GM12878 (cell line): ENCODE measurements at regions not wholly inside any gene's neighbourhood (a gene's known extent, or its start where the extent isn't known, plus 50 kb on each side); places are given as distances from the start of the nearest gene placed in this dataset.

Source experiments
- ATAC-seq: fragments of 200-7000 bp; cut with Tn5 transposase; 3 replicates; pipeline ENCODE4 v1.9.1; 2020; ENCODE audit warnings: mild to moderate bottlenecking, moderate library complexity
- BruUV-seq: library from RNA; stranded (reverse); fragments of 400-500 nt; replicated peaks from 2 replicates; lab custom pipeline; 2021; lab: Mats Ljungman, UMichigan
- CTCF ChIA-PET: fragments of 300-600 bp; sonication (Branson Sonifier 250); formaldehyde crosslinking; extraction: SDS; loops from one replicate; lab custom pipeline; 2021; ENCODE audit warnings: inconsistent platforms; lab: Yijun Ruan, JAX
- POLR2A ChIA-PET: fragments of 350-600 bp; formaldehyde crosslinking; extraction: SDS; loops from one replicate; lab custom pipeline; 2021; ENCODE audit warnings: inconsistent platforms; lab: Charles Lee
- RAD21 ChIA-PET: fragments of 300-600 bp; sonication (Branson Sonifier 250); formaldehyde crosslinking; loops from one replicate; lab custom pipeline; 2023; ENCODE audit warnings: antibody characterized with exemption; ENCODE audit not compliant: unreplicated experiment; lab: Charles Lee
- SMC1A ChIA-PET: fragments of 300-600 bp; sonication (Branson Sonifier 250); formaldehyde crosslinking; loops from one replicate; lab custom pipeline; 2023; ENCODE audit not compliant: unreplicated experiment, uncharacterized antibody; lab: Charles Lee
- DNase-seq: peaks from one replicate; pipeline ENCODE4 v3.0.0-alpha.2; 2011; ENCODE audit warnings: low read depth, low spot score
- FAIRE-seq: peaks from 3 replicates; lab custom pipeline; 2011; peaks lifted over from hg19 to GRCh38; lab: Jason Lieb, UNC
- H2AFZ ChIP-seq: 2 replicates; pipeline ENCODE4 v1.6.0; 2011; ENCODE audit warnings: low read depth, low read length, control low read depth; ENCODE audit not compliant: control insufficient read depth
- H3K27ac ChIP-seq: 2 replicates; pipeline ENCODE4 v1.5.1; 2011; ENCODE audit warnings: control low read depth; ENCODE audit not compliant: control insufficient read depth, insufficient read depth
- H3K27me3 ChIP-seq, 2 experiments: replicated peaks in 1 of 2; 2 replicates each; pipeline versions ENCODE4 v1.6.0 to v1.6.1; 2011; ENCODE audit warnings: low read length in 1 of 2; ENCODE audit not compliant: control insufficient read depth in 2 of 2, insufficient read depth in 2 of 2
- H3K36me3 ChIP-seq, 2 experiments: 2 replicates each; pipeline ENCODE4 v1.5.1; 2011; ENCODE audit warnings: low read length in 1 of 2; ENCODE audit not compliant: control insufficient read depth in 2 of 2, insufficient read depth in 2 of 2
- H3K4me1 ChIP-seq: 2 replicates; pipeline ENCODE4 v1.6.1; 2011; ENCODE audit warnings: mild to moderate bottlenecking, low read length, moderate library complexity, mixed read lengths; ENCODE audit not compliant: control insufficient read depth, insufficient read depth
- H3K4me2 ChIP-seq: 2 replicates; pipeline ENCODE4 v1.6.0; 2011; ENCODE audit warnings: control low read depth; ENCODE audit not compliant: control insufficient read depth, insufficient read depth
- H3K4me3 ChIP-seq: fragments of 200-600 bp; sonication (generic); 2 replicates; pipeline ENCODE4 v1.5.1; 2016
- H3K79me2 ChIP-seq: 2 replicates; pipeline ENCODE4 v1.6.0; 2011; ENCODE audit warnings: low read length; ENCODE audit not compliant: control insufficient read depth, insufficient read depth
- H3K9ac ChIP-seq: 2 replicates; pipeline ENCODE4 v1.8.0; 2011; ENCODE audit warnings: low read length, control low read depth, mixed read lengths; ENCODE audit not compliant: control insufficient read depth, insufficient read depth
- H3K9me3 ChIP-seq: replicated peaks from 3 replicates; pipeline ENCODE4 v1.5.1; 2011; ENCODE audit warnings: mild to moderate bottlenecking, low read length; ENCODE audit not compliant: control insufficient read depth, insufficient read depth
- H4K20me1 ChIP-seq: 2 replicates; pipeline ENCODE4 v1.6.0; 2011; ENCODE audit not compliant: control insufficient read depth, insufficient read depth
- BCLAF1 ChIP-seq: fragments of 450-650 bp; IDR thresholded peaks from 2 replicates; pipeline ENCODE4 v1.6.1; 2017; ENCODE audit warnings: antibody characterized with exemption, mild to moderate bottlenecking, moderate library complexity
- HCFC1 ChIP-seq: fragments of 150-350 bp; IDR thresholded peaks from 2 replicates; pipeline ENCODE4 v1.6.1; 2014; ENCODE audit warnings: low read length
- IKZF1 ChIP-seq: fragments of 450-650 bp; conservative IDR thresholded peaks from 2 replicates; pipeline ENCODE4 v1.6.1; 2017; ENCODE audit warnings: antibody characterized with exemption, mild to moderate bottlenecking
- NR2F1 ChIP-seq: fragments of 450-650 bp; conservative IDR thresholded peaks from 2 replicates; pipeline ENCODE4 v1.6.1; 2017; ENCODE audit warnings: mild to moderate bottlenecking
- RFX5 ChIP-seq: IDR thresholded peaks from 2 replicates; pipeline ENCODE4 v1.6.1; 2011; ENCODE audit warnings: low read depth, low read length, improper control_type of control experiment
- SMAD1 ChIP-seq: fragments of 450-650 bp; IDR thresholded peaks from 2 replicates; pipeline ENCODE4 v1.6.1; 2018; ENCODE audit warnings: mild to moderate bottlenecking, low read depth; ENCODE audit not compliant: partially characterized antibody
- TAF1 ChIP-seq: IDR thresholded peaks from 2 replicates; pipeline ENCODE4 v1.6.1; 2011; ENCODE audit warnings: mild to moderate bottlenecking, low read depth, low read length, borderline replicate concordance
- ZNF207 ChIP-seq: fragments of 450-650 bp; IDR thresholded peaks from 2 replicates; pipeline ENCODE4 v1.6.1; 2014; ENCODE audit warnings: antibody characterized with exemption, mild to moderate bottlenecking, borderline replicate concordance
- ZNF622 ChIP-seq: fragments of 450-650 bp; IDR thresholded peaks from 2 replicates; pipeline ENCODE4 v1.6.1; 2017; ENCODE audit warnings: mild to moderate bottlenecking, inconsistent platforms
- WGBS: methylation state at CpG from one replicate; pipeline ENCODE4 v1.1.6; 2016; ENCODE audit warnings: low lambda C conversion rate; ENCODE audit not compliant: insufficient replicate concordance, insufficient coverage; ENCODE audit errors: missing lambda C conversion rate; 5-methylcytosine and 5-hydroxymethylcytosine counted together
- in situ Hi-C: fragments of 300-500 bp; cut with MboI; formaldehyde crosslinking; loops from 9 replicates; pipeline ENCODE4 v1.14.3; 2018; ENCODE audit warnings: mixed read lengths
- intact Hi-C: fragments of 100-400 bp; cut with micrococcal nuclease; formaldehyde crosslinking; loops from one replicate; pipeline ENCODE4 v1.14.2; 2022; ENCODE audit not compliant: unreplicated experiment
- TF ChIP-seq, protein P1 (sequence below): IDR thresholded peaks from 2 replicates; pipeline ENCODE4 v1.6.1; 2012; ENCODE audit warnings: improper control_type of control experiment, low read depth, low read length; ENCODE audit not compliant: insufficient replicate concordance

DNA sequence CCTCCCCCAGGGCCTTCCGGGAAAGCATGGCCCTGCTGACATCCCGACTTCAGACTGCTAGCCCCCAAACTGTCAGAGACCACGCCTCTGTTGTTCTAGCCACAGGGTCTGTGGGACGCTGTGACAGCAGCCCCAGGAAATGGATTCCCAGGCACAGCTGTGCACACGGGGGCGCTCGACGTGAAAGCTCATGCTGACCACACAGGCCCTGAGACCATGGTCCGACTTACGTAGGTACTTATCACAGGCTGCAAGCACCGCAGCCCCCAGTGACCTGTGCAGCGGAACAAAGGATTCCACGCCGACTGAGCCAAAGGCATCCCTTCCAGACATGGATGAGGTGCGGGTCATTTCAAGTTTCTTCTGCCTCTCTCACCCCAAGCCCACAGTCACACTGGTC is 150.6 kb downstream of the CTTN start:
- Histone ChIP-seq H2AFZ (no peak overlapping the region), H3K79me2 (no peaks in the 10 kb centered on the region), H3K27ac (no peak overlapping the region), H4K20me1 (no peaks in the 10 kb centered on the region), H3K4me2 (no peak overlapping the region), H3K4me3 (no peak overlapping the region), H3K4me1 (no peaks in the 10 kb centered on the region), H3K36me3 (no peaks in the 10 kb centered on the region), H3K9ac (no peak overlapping the region), H3K9me3 (no peaks in the 10 kb centered on the region), H3K27me3 (no peaks in the 10 kb centered on the region; a peak in 1 of 4 replicates)
- in situ Hi-C loops (no loop called here), intact Hi-C loops (no loop called here)
- no TSS peak for BruUV-seq
- 50% methylated on average over 15 of the region's 15 CpGs for WGBS
- no peak for ATAC-seq
- no peak for DNase-seq
- no peak for TF ChIP-seq HCFC1
- TF ChIP-seq IKZF1 = no peak
- no peak for TF ChIP-seq ZNF207
- no peak for TF ChIP-seq SMAD1
- TF ChIP-seq NR2F1 = no peak
- TF ChIP-seq RFX5 = no peak
- TF ChIP-seq ZNF622 = no peak
- no peak for FAIRE-seq
- ChIA-PET RAD21 (no interaction called here), SMC1A (no interaction called here), POLR2A (no interaction called here), CTCF (no interaction called here)

DNA sequence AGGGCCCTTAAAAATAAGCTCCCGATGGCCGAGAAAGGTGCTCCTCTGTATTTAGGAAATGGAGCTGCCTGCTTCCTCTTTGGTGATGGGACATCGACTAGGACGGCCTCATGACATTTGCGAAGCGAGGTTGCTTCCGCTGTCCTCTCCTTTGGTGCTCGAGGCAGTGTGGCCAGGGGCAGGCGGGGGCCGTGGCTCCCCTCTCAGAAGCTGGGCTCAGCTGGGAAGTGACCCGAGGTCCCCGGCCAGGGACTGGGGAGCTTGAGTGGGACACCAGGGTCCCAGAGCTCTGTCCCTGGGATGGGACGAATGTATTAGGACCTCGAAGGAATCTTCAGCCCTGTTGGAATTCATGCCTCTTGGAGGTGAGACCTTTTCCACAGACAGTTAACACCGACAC is 151.1 kb downstream of the CTTN start:
- Histone ChIP-seq H3K4me3 (no peak overlapping the region), H3K4me2 (no peak overlapping the region), H3K27me3 (no peaks in the 10 kb centered on the region; a peak in 1 of 4 replicates), H2AFZ (no peak overlapping the region), H3K79me2 (no peaks in the 10 kb centered on the region), H3K4me1 (no peaks in the 10 kb centered on the region), H4K20me1 (no peaks in the 10 kb centered on the region), H3K9me3 (no peaks in the 10 kb centered on the region), H3K36me3 (no peaks in the 10 kb centered on the region), H3K27ac (no peak overlapping the region), H3K9ac (no peak overlapping the region)
- ChIA-PET SMC1A (no interaction called here), RAD21 (no interaction called here), POLR2A (no interaction called here), CTCF (no interaction called here)
- FAIRE-seq (no peak), ATAC-seq (no peak), DNase-seq (no peak)
- no TSS peak for BruUV-seq
- intact Hi-C loops (no loop called here), in situ Hi-C loops (no loop called here)
- 37% methylated on average over 15 of the region's 15 CpGs for WGBS
- TF ChIP-seq TAF1 (no peak), BCLAF1 (no peak)
- TF ChIP-seq, protein P1, sequence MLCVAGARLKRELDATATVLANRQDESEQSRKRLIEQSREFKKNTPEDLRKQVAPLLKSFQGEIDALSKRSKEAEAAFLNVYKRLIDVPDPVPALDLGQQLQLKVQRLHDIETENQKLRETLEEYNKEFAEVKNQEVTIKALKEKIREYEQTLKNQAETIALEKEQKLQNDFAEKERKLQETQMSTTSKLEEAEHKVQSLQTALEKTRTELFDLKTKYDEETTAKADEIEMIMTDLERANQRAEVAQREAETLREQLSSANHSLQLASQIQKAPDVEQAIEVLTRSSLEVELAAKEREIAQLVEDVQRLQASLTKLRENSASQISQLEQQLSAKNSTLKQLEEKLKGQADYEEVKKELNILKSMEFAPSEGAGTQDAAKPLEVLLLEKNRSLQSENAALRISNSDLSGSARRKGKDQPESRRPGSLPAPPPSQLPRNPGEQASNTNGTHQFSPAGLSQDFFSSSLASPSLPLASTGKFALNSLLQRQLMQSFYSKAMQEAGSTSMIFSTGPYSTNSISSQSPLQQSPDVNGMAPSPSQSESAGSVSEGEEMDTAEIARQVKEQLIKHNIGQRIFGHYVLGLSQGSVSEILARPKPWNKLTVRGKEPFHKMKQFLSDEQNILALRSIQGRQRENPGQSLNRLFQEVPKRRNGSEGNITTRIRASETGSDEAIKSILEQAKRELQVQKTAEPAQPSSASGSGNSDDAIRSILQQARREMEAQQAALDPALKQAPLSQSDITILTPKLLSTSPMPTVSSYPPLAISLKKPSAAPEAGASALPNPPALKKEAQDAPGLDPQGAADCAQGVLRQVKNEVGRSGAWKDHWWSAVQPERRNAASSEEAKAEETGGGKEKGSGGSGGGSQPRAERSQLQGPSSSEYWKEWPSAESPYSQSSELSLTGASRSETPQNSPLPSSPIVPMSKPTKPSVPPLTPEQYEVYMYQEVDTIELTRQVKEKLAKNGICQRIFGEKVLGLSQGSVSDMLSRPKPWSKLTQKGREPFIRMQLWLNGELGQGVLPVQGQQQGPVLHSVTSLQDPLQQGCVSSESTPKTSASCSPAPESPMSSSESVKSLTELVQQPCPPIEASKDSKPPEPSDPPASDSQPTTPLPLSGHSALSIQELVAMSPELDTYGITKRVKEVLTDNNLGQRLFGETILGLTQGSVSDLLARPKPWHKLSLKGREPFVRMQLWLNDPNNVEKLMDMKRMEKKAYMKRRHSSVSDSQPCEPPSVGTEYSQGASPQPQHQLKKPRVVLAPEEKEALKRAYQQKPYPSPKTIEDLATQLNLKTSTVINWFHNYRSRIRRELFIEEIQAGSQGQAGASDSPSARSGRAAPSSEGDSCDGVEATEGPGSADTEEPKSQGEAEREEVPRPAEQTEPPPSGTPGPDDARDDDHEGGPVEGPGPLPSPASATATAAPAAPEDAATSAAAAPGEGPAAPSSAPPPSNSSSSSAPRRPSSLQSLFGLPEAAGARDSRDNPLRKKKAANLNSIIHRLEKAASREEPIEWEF = no peak
